Left ventricle myocardium inferior (tissue), 1 donor: ENCODE measurements at regions not wholly inside any gene's neighbourhood (a gene's known extent, or its start where the extent isn't known, plus 50 kb on each side); places are given as distances from the start of the nearest gene placed in this dataset.

Source experiments
- DNase-seq: peaks from one replicate; pipeline ENCODE4 v3.0.0-alpha.2; 2020
- H3K27ac ChIP-seq: fragments of 200-600 bp; replicated peaks from 2 replicates; pipeline ENCODE4 v1.8.0; 2021
- H3K27me3 ChIP-seq: fragments of 200-600 bp; 2 replicates; pipeline ENCODE4 v1.8.0; 2021; ENCODE audit warnings: low read depth
- H3K36me3 ChIP-seq: fragments of 200-600 bp; 2 replicates; pipeline ENCODE4 v1.8.0; 2021
- H3K4me1 ChIP-seq: fragments of 200-600 bp; 2 replicates; pipeline ENCODE4 v1.8.0; 2021
- H3K4me3 ChIP-seq: fragments of 200-600 bp; 2 replicates; pipeline ENCODE4 v1.8.0; 2021; ENCODE audit warnings: mild to moderate bottlenecking, moderate library complexity
- H3K9me3 ChIP-seq: fragments of 200-600 bp; replicated peaks from 2 replicates; pipeline ENCODE4 v1.8.0; 2021
- intact Hi-C: fragments of 100-400 bp; cut with micrococcal nuclease; formaldehyde crosslinking; loops from one replicate; pipeline ENCODE4 v1.11.0; 2022
- TF ChIP-seq, protein P1 (sequence below): fragments of 200-600 bp; IDR thresholded peaks from 2 replicates; pipeline ENCODE4 v1.8.0; 2021; ENCODE audit warnings: antibody characterized with exemption, mild to moderate bottlenecking, borderline replicate concordance
- donor health status: DM: no; HTN: yes; CAD: no; lungs with severe emphysema.

DNA sequence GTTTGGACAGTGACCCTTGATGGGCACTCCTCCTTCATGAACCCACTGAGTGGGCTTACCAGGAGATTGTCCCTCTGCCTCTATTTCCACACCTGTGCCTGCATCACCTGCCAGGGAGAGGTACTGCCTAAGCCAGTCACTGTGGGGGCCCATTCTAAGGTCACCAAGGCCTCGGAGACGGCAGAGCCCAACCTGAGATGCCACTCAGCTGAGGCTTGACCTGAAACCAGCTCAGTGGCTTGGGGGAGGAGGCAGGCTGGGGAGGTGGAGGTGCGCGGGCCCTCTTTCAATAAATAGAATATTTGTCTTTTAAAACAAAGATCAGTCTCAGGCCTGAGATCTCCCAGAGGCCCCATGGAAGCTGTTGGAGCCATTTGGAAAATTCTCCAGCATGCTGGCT, 84.5 kb downstream of the DHCR7 start:
- intact Hi-C loops, result no loop called here
- Histone ChIP-seq H3K4me1 (no peaks in the 10 kb centered on the region), H3K36me3 (no peaks in the 10 kb centered on the region), H3K9me3 (no peaks in the 10 kb centered on the region), H3K27me3 (peaks cover 29% of the 10 kb centered on the region), H3K4me3 (no peak overlapping the region), H3K27ac (no peak overlapping the region)
- TF ChIP-seq, protein P1, sequence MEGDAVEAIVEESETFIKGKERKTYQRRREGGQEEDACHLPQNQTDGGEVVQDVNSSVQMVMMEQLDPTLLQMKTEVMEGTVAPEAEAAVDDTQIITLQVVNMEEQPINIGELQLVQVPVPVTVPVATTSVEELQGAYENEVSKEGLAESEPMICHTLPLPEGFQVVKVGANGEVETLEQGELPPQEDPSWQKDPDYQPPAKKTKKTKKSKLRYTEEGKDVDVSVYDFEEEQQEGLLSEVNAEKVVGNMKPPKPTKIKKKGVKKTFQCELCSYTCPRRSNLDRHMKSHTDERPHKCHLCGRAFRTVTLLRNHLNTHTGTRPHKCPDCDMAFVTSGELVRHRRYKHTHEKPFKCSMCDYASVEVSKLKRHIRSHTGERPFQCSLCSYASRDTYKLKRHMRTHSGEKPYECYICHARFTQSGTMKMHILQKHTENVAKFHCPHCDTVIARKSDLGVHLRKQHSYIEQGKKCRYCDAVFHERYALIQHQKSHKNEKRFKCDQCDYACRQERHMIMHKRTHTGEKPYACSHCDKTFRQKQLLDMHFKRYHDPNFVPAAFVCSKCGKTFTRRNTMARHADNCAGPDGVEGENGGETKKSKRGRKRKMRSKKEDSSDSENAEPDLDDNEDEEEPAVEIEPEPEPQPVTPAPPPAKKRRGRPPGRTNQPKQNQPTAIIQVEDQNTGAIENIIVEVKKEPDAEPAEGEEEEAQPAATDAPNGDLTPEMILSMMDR, result no peak
- no peak for DNase-seq

DNA sequence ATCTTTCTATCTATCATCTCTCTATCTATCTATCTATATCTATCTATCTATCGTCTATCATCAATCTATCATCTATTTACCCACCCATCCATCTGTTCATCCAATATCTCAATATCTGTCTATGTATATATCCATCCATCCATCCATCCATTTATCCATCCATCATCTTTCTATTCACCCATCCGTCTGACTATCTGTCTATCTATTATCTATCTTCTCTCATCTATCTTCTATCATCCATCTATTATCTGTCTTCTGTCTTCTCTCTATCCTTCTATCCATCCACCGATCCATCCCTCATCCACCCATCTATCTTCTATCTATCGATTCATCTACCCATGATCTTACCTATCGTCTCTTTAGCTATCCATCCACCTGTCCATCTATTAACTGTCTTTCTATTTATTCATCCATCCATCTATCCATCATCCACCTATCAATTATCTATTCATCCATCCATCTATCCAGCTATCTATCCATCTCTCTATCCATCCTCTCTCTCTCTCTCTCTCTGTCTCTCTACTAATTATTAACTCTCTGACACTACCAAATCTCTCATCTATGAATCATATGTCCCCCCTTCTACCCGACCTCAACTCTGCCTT, 89.1 kb downstream of the DHCR7 start:
- DNase-seq, result no peak
- TF ChIP-seq, protein P1, result no peak
- no peaks in the 10 kb centered on the region for H3K4me1 ChIP-seq
- H3K27me3 ChIP-seq, result peaks cover 53% of the 10 kb centered on the region
- no peak overlapping the region for H3K27ac ChIP-seq
- no peak overlapping the region for H3K4me3 ChIP-seq
- H3K36me3 ChIP-seq, result no peaks in the 10 kb centered on the region
- intact Hi-C loops, result no loop called here
- H3K9me3 ChIP-seq, result no peaks in the 10 kb centered on the region

DNA sequence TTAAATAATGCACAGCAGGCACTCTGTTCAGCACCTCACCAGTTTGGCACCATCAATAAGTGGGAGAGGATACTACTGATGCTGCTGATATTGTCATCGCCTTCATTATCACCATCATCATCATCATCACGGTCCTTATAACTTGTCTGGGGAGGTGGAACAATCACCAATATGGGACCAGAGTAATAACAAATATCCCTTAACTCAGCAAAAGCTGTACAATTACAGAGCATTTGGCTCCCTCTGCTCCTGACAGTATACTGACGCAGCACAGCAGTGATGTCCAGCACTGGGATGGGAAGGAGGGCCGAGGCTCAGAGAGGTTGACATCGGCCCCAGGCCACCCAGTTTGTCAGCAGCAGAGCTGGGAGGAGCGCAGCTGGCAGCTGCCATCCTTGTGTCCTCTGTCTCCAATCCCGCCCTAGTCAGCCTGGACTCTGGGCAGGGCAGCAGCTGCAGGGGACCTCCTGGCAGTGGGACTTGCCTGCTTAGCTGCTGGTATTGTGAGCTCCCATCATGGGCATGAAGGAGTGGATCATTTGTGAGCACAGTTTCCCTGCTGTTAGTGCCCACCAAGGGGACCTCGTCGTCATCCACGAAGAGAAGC, 90.0 kb downstream of the DHCR7 start:
- Histone ChIP-seq H3K9me3 (no peaks in the 10 kb centered on the region), H3K4me3 (no peak overlapping the region), H3K27ac (no peak overlapping the region), H3K4me1 (no peaks in the 10 kb centered on the region), H3K36me3 (no peaks in the 10 kb centered on the region), H3K27me3 (peaks cover 58% of the 10 kb centered on the region)
- intact Hi-C loops, result no loop called here
- TF ChIP-seq, protein P1, result no peak
- no peak for DNase-seq

GRCh38 chr11:71357414-71357813, 90.8 kb downstream of the DHCR7 start:
- peaks cover 66% of the 10 kb centered on the region for H3K27me3 ChIP-seq
- intact Hi-C loops, result no loop called here
- no peak for DNase-seq
- H3K27ac ChIP-seq, result no peak overlapping the region
- TF ChIP-seq, protein P1, result no peak
- H3K36me3 ChIP-seq, result no peaks in the 10 kb centered on the region
- no peaks in the 10 kb centered on the region for H3K9me3 ChIP-seq
- no peaks in the 10 kb centered on the region for H3K4me1 ChIP-seq
- no peak overlapping the region for H3K4me3 ChIP-seq

DNA sequence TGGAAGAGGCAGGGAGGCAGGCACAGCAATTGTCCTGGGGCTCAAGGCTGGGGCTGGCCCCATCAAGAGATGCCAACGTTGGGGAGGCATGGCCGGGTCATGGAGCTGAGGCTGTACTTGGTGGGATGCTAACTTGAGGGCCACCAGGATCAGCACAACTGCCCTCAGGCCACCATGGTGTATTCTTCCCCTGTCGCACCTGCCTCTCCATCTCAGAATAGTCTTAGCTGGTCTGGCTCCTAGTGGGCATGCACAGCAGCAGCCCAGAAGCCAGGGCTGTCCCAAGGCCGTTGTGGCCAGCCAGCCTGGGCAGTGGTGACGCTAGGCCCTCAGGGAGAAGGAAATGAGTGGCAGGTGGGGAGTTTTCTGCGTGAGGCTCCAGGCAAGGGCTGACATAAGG, 91.3 kb downstream of the DHCR7 start:
- no peak for DNase-seq
- Histone ChIP-seq H3K36me3 (no peaks in the 10 kb centered on the region), H3K4me3 (no peak overlapping the region), H3K9me3 (no peaks in the 10 kb centered on the region), H3K4me1 (no peaks in the 10 kb centered on the region), H3K27me3 (peaks cover 66% of the 10 kb centered on the region), H3K27ac (no peak overlapping the region)
- TF ChIP-seq, protein P1, result no peak
- intact Hi-C loops, result no loop called here
